ENCODE measurements at regions not wholly inside any gene's neighbourhood (a gene's known extent, or its start where the extent isn't known, plus 50 kb on each side); places are given as distances from the start of the nearest gene placed in this dataset.

- no peak for TF ChIP-seq CTCF (IDR thresholded peaks at IDR 0.05)
- TF ChIP-seq POLR2A (IDR thresholded peaks at IDR 0.05) = no peak
These were observed 114.3 kb upstream of the MEF2A start for GRCh38 chr15:99451484-99451883.
